ENCODE measurements at regions not wholly inside any gene's neighbourhood (a gene's known extent, or its start where the extent isn't known, plus 50 kb on each side); places are given as distances from the start of the nearest gene placed in this dataset.

DNA sequence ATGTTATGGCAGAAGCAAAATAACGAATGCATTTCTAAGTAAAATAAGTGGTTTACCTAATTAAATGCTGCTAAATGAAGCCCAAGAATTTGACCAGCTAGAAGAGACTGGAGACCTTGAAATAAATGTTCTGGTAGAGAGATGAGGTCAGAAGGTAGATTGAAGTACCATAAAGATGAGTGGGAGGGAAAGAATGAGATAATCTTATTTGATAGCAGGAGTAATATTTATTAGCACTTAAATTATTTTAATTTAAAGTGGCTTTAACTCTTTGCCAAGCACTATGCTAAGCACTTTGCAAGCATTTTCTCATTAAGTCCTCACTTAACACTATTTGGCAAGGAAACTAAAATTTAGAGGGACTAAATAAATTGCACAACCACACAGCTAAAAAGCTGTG, 314.9 kb upstream of the CCDC54 start:
- no peak for DNase-seq

DNA sequence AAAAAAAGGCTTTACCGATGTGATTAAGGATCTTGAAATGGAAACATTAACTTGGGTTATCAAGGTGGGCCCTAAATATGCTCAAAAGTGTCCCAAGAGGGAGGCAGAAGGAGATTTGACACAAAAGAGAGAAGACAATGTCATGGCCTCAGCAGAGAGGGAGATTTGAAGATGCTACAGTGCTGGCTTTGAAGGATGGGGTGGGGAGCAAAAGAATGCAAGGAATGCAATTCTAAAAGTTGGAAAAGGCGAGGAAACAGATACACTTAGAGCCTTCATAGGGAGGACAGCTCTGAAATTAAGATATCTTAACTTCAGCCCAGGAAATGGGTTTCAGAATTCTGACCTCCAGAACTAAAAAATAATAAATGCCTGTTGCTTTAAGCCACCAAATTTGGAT, 314.5 kb upstream of the CCDC54 start:
- DNase-seq = no peak

DNA sequence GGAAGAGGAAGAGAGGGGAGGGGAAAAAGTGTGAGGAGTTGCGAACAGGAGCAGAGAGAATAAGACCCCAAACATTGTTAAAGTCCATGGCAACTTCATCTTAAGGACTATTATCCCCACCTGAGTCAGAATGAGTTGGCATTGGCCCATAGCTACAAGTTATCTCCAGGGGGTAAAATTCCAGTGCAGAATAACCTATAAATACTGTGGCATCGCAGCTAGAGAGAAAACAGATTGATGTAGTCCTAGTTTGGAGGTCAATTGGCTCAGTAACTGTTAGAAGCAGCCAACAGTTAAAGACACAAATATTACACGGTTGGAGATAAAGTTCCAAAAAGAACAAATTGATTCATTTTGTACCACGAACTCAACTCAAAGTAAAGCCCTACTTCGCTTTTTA, 313.9 kb upstream of the CCDC54 start:
- DNase-seq = no peak

DNA sequence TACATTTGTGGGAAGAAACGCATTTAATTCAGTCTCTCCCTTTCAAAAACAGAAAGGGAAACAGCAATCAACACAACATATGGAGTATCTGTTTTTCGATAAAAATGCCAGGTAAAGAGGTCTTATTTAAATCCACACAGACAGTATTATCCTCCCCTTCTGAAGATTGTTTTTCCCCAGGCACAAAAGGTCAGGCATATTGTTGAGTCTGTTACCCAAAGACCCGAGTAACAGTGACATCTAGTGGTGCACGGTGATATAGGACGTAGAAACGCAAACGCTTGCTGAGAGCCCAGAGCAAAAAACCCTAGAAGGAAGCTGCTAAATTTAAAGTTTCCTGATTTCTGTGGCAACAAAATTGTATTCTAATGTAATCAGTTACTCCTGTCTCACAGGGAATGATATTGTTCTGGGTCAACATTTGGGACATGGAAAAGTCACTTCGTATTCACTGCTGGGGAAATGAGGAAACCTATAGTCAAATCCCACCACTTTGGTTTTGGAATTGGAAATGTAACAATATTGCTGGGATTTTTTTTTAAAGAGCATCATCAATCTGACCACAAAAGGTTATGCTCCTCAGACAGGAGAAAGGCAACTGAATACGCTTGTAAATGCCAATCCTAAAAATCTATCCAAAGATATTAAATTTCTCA, 312.7 kb upstream of the CCDC54 start:
- DNase-seq = peak; percentile 81

DNA sequence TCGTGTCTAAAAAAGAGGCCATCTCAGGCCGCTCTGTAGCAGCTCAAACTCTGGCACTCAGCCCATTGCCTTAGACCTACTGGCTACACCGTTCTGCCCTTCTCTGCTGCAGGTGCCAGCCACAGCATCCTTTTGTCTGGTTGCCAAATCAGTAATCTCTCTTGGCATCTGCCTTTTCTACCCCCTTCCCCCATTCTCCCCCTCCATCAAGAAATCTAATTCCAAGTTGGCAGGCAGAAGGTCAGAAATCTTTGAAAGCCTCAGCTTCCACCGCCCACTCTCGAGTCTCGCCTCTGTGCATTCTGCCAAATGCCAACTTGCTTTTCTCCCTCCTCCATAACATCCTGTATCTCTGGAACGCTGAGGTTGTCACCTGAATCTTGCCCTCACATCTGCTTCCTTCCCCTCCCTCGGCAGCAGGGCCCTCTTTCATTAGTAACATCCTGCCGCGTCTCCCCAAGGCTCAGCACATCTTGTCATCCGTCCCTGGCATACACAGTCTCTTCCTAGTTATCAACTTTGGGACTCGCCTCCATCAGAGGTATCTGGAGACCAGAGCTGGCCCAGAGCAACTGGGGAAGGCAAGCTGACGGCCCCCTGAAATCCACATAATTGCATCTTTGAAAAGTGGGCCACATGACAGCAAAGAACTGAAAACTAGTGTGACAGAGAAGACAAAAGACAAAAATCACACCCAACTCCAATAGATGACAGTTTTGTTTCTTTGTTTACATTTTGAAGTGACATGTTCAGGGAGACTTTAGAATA, 312.0 kb upstream of the CCDC54 start:
- peak; percentile 29 for DNase-seq

DNA sequence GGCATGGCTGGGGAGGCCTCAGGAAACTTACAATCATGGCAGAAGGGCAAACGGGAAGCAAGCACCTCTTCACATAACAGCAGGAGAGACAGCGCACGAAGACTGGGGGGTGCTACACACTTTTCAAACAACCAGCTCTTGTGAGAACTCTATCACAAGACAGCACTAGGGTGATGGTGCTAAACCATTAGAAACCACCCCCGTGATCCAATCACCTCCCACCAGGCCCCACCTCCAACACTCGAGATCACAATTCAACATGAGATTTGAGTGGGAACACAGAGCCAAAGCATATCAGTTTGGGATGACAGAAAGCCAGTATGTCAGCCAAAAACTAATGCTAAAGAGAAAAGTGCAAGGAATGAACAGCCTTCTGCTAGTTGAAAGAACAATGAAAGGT, 309.8 kb upstream of the CCDC54 start:
- no peak for DNase-seq

DNA sequence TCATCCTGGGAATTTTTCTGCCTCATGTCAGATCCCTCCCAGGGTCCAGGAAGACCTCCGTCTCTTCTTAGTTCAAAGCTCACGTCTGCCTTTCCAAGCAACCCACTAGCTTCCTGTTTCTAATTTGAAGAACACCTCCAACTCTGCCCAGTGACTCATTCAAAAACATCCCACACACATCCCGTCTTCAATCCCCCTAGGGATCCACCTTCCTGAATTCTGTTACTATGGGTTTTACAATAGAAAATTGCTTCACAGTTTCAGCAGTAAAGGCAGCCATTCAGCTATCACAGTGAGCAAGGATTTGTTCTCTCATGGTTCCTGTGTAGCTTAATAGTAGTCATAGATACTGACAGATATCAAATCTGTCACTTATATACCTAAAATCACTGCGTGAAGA, 308.3 kb upstream of the CCDC54 start:
- DNase-seq = no peak

DNA sequence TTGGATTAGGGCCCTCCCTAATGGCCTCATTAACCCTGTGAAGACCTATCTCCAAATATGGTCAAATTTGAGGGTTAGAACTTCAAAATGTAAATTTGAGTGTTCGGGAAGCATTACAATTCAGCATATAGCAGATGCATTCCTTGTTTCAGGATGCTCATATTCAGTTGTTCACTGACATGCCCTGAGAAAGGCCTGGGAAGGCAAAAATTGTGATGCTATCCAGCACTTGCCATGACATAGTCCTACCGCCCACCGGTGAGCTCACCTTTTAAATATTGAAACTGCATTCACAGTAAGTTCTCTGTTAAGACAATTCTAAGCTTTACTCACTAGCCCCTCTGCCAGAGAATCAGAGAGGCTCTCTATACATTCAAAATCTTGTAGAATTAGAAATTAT, 300.3 kb upstream of the CCDC54 start:
- no peak for DNase-seq

DNA sequence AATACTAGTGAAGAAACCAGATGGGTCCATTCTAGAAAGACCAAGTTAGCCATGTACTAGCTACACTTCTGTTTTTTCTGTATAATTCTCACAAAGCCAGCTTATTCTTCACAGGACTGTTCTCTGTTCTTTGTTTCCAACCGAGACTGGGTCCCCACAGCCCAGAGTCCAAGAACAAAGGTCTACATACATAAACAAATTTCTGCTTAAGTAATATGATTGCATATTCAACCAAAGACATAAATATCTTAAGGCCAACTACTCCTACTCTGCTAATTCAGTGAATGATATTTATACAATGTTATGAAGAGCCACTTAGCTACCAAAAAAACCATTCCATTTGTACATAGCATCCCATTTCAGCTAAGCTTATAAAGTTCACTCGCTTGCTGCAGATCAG, 299.8 kb upstream of the CCDC54 start:
- DNase-seq = no peak

DNA sequence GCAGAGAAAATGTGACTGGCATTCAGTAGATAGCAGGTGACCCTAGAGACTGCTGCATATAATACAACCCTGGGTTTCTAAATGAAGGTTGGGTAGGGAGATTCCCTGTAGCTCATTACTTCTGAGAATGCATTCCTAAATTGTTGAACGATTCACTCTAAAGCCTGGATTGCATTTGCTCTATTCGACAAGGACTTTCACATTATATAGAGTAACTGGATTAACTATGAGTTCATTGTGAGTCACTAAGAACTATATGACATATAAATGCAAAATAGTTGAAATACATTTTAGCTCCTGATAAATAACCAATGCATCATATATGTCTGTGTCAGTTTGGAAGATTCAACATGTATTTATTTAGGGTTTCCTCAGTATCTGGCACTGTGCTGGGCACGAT, 294.7 kb upstream of the CCDC54 start:
- no peak for DNase-seq

DNA sequence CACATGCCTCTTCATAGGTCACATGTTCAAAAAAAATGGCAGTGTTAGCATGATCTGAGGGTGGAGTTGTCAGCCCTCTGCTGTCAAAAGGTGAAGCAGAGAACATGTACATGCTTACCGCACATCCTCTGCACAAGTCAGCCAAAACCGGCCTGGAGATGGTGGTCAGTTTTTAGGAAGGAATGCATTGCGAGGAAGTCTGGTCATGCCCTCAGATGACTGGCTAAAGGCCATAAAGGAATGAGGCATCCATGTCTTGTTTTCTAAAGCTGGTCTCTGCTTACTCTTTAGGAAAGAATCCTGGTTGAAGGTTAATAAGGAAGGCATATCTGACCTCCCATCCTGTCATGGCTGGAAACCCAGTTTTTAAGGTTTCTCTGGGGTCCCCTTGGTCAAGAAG, 292.0 kb upstream of the CCDC54 start:
- DNase-seq = no peak

DNA sequence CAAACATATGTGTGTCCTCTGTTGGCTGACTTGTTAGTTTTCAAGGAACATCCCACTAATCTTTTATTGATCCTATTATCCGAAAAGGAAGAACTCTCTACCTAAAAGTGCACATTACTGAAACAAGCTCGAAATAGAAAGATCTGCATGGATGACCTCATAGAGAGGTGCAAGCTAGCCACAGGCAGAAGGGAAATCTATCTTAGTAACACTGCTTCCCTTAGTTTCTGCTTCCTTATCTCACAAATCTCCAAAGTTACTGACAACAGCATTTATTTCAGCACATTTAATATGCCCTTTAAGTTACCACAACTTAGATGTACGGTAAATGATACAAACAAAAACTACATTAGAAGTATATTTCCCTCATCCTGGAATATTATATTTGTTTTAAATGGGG, 285.1 kb upstream of the CCDC54 start:
- DNase-seq = no peak

DNA sequence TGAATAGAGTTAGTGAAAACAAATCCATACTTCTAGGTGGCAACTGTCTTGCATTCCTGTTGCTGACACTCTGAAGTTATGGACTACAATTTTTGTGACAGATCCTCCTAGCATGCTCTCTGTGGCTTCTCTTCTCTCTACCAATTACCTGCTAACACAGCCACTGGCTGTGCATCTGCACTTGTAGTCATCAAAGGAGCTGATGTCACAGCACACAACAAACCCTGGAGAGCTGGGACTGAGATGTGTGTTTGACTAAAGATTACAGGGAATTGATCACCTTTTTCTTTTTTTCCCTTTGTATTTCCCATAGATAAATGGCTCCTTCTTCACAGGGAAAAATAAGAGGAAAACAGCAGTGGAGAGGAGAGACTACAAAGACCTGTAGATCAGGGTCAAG, 278.4 kb upstream of the CCDC54 start:
- DNase-seq = no peak

DNA sequence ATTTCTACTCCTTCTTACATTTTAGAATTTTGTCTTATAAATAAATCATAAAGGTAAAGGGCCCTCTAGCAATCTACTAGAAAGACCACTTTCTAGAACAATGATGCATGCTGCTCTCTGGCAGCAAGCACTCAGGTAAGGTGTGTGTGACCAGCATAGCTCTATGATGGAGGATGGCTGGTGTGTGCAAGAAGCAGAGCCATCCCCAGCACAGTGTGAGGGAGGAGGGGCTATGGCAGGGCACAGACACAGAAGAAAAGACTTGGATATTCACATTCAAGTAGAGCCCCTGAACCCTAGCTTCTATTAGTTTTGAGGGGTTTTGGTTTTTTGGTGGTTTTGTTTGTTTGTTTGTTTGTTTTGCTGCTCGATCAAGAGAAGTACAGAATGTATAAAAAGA, 277.1 kb upstream of the CCDC54 start:
- DNase-seq = no peak

DNA sequence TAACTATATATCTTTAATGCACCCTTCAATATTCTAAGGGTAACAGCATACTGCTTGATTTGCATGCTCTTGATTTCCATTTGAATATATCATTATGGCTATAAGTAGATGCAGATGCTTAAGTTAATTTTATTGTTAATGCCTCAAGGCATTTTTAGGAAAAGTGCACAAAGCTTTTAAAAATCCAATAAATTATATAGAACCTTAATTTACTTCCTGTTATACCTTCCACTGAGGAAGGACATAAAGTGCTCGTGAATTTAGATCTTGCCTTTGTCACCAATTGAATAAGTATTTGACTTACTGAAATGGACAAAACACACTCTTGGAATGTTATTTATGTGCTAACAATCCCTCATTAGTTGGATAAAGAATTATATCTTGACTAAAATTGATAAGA, 276.7 kb upstream of the CCDC54 start:
- no peak for DNase-seq

DNA sequence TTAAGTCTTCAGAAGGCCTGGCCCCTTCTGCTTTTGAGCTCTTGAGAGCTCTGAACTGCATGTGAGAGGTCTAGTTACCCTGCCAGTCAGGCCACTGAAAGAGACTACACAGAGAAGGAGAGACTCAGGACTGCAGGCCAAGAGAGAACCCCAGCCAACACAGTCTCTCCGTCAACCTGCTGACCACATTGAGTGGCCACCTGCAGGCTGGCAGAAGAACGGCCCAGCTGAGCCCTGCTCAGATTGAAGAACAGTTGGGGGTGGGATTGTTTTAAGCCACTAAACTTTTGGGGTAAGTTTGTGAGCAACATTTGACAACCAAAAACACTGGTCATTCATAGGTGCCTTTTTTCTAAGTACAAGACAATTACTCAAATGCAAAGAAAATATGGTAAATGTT, 273.5 kb upstream of the CCDC54 start:
- no peak for DNase-seq

DNA sequence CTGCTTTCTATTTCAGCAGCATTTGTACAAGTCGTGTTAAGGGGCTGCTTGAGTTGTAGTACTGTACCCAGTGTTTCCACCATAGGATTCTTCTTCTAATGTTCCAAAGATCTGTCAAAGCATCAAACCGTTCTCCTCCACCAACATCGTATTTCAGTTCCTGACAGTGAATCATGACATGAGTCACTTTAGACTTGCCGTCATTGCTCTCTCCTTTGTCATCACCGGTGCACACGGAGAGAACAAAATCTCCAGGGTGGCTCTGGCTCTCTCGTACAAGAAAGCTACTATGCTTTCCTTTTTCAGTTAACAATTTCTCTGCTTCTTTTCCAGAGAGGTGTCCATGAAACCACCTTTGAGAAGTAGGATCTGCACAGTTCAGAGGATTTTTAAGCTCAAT, 270.9 kb upstream of the CCDC54 start:
- no peak for DNase-seq

DNA sequence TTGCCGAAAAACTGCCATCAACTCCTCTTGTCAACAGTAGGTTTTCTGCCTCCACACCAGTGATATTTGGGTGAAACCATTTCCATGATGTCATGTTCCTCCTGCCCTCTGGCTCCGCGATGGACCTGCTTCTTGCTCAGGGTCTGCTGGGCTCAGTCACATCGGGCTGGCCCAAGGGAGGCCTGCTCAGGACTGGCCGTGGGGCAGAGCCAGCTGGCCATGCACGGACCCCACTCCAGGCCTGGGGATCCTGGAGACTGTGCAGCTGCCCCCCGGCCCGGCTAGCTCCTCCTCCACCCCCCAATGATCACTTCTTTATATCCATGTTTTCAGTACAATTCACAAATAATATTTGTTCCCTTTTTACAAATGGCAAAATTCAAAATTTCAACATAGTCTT, 270.3 kb upstream of the CCDC54 start:
- no peak for DNase-seq

DNA sequence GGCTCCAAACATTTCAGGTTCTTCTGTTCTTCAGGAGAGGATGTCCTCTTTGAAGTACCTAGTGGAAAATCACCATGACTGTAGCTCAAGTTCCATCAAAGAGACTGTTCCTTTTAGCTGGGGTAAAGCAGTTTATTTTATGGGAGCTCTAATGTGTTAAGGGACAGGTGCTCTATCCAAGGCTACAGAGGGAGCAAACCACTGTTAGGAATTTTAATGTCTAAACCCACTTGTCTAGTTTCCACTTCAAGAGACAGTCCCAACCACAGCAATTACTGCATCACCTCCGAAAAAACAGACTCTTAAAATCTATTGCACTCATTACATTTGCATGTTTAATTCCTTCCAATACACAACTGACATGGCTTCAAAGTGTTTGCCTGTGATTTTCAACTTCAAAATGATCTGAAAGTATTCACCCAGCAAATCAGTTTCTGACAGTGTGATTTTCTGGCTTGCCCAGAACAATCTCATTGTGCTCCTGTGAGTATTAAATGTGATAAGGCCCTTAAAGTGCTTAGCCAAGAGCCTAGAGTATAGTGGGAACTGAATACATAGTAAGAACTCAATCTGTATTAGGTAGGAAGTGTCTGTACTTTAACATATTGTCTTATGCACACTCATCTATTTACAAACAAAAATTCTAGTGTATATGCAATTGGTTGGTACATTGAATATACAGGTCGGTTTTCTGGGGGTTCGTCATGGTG, 266.5 kb upstream of the CCDC54 start:
- DNase-seq = no peak

DNA sequence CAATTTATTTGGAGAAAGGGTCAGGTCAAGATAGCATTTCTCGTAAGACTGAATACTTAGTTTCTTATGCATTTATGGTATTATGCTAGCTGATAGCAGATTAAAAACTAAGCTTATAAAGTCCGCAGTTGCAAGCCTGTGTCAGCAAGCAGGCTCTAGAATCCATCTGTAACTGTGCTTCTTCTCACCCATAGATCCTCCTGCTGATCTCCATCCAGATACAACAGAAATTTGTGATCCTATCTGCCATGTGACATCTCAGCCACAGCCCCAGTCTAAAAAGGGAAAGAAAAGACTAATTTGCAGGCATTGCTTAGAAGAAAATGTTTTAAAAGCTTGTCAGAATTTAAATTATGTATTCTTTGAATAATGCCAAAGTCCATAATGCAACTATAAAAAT, 265.4 kb upstream of the CCDC54 start:
- no peak for DNase-seq

DNA sequence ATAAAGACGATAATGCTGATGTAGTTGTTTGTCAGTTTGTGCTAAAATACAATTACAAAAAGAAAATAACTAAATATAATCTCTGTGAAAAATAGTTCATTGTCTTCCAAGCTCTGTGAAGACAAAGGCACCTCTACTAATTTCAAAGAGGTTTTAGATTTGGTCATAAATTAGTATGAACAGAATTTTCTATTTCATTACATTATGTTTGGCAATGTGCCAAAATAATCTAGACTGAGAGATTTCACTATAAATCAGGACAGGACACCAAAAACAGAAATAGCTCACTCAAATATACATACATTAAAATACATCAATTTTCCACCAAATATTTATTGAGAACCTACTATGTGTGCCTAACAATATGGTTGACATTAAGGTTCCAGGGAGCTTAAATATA, 264.9 kb upstream of the CCDC54 start:
- DNase-seq = no peak

DNA sequence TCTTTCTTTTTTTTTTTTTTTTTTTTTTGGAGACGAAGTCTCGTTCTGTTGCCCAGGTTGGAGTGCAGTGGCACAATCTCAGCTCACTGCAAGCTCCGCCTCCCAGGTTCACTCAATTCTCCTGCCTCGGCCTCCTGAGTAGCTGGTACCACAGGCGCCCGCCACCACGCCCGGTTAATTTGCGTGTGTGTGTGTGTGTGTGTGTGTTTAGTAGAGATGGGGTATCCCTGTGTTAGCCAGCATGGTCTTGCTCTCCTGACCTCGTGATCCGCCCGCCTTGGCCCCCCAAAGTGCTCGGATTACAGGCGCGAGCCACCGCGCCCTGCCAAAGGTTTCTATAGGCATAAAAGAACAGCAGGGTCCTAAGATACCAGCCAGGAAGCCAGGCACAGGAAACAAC, 261.0 kb upstream of the CCDC54 start:
- no peak for DNase-seq

DNA sequence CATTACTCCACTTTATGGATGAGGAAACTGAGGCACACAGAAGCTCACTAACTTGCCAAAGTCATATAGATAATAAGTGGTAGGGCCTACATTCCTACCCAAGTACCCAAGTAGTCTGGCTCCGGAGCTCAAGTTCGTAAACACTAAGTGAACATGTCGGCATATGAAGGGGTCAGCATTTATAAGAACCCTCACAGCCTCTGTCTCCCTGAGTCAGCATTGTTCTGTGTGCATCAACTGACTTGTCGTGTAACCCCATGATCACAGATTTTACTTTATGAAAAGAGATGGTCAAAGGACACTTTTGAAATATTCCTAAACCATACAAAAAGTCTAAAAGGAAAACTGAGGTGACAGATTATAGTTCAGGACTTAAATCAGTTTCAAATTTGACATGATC, 260.1 kb upstream of the CCDC54 start:
- DNase-seq = no peak

DNA sequence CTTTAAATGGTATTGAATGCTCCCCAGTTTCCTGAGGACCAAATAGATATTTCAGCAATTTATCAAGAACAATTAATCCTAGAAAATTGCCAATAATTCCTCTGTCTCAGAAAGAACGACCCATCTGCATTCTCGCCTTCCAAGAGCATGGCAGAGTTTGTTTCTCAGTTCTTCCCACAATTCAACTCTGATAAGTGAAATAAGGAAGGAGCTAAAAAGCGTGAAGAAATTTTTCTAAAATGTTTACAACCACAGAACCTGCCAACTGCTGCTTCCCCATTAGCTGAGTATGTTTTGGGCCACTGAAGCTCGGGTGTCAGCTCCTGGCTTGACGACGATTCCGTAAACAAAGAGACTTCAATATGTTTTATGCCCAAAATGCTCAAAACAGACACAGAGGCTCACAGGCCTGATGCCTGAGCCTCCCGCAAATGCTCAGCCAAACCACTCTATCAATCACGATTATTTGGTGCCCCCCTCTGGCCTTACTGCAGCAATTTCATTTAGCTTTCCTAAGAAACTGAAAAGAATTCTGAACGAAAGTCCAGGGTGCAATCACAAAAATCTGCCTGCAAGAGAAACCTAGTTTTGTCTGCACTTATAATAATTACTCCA, 259.2 kb upstream of the CCDC54 start:
- DNase-seq = no peak

Data from NCI-H2029 treated with DMSO at 0.1 percent for 48 hours (cell line).